ENCODE measurements at regions not wholly inside any gene's neighbourhood (a gene's known extent, or its start where the extent isn't known, plus 50 kb on each side); places are given as distances from the start of the nearest gene placed in this dataset.

DNA sequence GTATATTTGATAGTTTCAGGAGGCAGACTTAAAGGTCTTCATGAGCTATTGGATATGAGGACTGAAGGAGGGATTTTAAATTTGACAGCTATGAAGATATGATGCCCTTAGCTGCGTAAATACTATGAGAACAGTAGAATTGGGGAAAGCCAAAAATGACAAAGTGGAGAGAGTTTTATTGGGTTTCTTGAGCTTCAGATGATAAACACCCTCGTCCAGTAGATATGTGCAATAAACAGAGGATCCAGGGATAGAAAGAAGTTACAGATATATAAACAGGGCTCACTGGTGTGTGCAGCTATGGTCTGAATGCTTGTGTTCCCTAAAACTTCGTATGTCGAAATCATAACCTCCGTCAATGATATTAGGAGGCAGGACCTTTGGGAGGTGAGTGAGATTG, 131.3 kb downstream of the INHBA start:
- DNase-seq (ENCODE audit: low spot score) = no peak
- 90% methylated on average over 5 of the region's 5 CpGs for WGBS
- Histone ChIP-seq H3K4me3 (ENCODE audit: low read depth in 1 of 3, low read length in 3 of 3) (no peak overlapping the region), H3K27ac (ENCODE audit: low read depth in 1 of 2, low read length in 2 of 2) (no peak overlapping the region), H3K36me3 (ENCODE audit: control insufficient read depth in 4 of 4, insufficient read depth in 3 of 4, low read depth in 1 of 4, low read length in 3 of 4) (no peaks in the 10 kb centered on the region), H3K27me3 (ENCODE audit: control insufficient read depth in 4 of 4, insufficient read depth in 4 of 4, low read length in 3 of 4) (no peaks in the 10 kb centered on the region), H3K4me1 (ENCODE audit: control insufficient read depth in 4 of 4, insufficient read depth in 4 of 4, low read length in 3 of 4) (no peaks in the 10 kb centered on the region), H3K9ac (ENCODE audit: low read depth in 1 of 2, low read length in 2 of 2) (no peak overlapping the region), H3K9me3 (ENCODE audit: control insufficient read depth in 4 of 4, low read length in 3 of 4) (no peaks in the 10 kb centered on the region)
- TF ChIP-seq ZBTB33 (IDR thresholded peaks at IDR 0.05) = no peak
- TF ChIP-seq RXRA (IDR thresholded peaks at IDR 0.05) = no peak
- no peak for TF ChIP-seq EGR1 (IDR thresholded peaks at IDR 0.05; ENCODE audit: low read depth in 2 of 2)
- no peak for TF ChIP-seq HNF4G (IDR thresholded peaks at IDR 0.05)
- no peak for TF ChIP-seq FOXA1 (IDR thresholded peaks at IDR 0.05)
- TF ChIP-seq HNF4A (conservative IDR thresholded peaks at IDR 0.05) = no peak
- TF ChIP-seq, protein P1, sequence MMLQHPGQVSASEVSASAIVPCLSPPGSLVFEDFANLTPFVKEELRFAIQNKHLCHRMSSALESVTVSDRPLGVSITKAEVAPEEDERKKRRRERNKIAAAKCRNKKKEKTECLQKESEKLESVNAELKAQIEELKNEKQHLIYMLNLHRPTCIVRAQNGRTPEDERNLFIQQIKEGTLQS (IDR thresholded peaks at IDR 0.05) = no peak
- no peak for TF ChIP-seq REST (IDR thresholded peaks at IDR 0.05)
- no peak for TF ChIP-seq JUND (IDR thresholded peaks at IDR 0.05)
- TF ChIP-seq CTCF (IDR thresholded peaks at IDR 0.05; ENCODE audit: low read depth, low read length, missing input control) = no peak
- TF ChIP-seq NR2F2 (IDR thresholded peaks at IDR 0.05) = no peak
- TF ChIP-seq, protein P2, sequence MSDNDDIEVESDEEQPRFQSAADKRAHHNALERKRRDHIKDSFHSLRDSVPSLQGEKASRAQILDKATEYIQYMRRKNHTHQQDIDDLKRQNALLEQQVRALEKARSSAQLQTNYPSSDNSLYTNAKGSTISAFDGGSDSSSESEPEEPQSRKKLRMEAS (IDR thresholded peaks at IDR 0.05) = no peak
- TF ChIP-seq YY1 (IDR thresholded peaks at IDR 0.05) = no peak
- no peak for TF ChIP-seq GABPA (IDR thresholded peaks at IDR 0.05 in 1 of 2, conservative IDR thresholded peaks at IDR 0.05 in 1 of 2)

DNA sequence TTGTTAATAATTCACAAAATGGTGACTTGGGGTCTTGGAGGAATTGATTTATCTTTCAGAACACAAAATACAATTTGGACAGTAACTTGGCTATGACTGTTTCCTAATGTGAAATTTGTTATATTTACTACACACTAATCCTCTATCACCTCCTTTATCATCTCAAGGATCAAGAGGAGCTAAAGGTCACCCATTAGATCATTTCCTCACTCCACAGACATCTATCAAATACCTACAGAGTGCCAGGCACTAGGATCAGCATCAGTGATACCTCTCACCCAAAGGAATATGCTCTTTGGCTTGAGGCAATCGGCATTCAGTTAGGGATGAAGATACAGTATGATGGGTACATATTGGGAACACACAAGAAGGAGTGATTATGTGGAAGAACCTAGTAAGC, 132.1 kb downstream of the INHBA start:
- Histone ChIP-seq H3K36me3 (ENCODE audit: control insufficient read depth in 4 of 4, insufficient read depth in 3 of 4, low read depth in 1 of 4, low read length in 3 of 4) (no peaks in the 10 kb centered on the region), H3K4me1 (ENCODE audit: control insufficient read depth in 4 of 4, insufficient read depth in 4 of 4, low read length in 3 of 4) (no peaks in the 10 kb centered on the region), H3K4me3 (ENCODE audit: low read depth in 1 of 3, low read length in 3 of 3) (no peak overlapping the region), H3K9me3 (ENCODE audit: control insufficient read depth in 4 of 4, low read length in 3 of 4) (no peaks in the 10 kb centered on the region), H3K9ac (ENCODE audit: low read depth in 1 of 2, low read length in 2 of 2) (no peak overlapping the region), H3K27ac (ENCODE audit: low read depth in 1 of 2, low read length in 2 of 2) (no peak overlapping the region), H3K27me3 (ENCODE audit: control insufficient read depth in 4 of 4, insufficient read depth in 4 of 4, low read length in 3 of 4) (no peaks in the 10 kb centered on the region)
- WGBS = 95% methylated on average over 1 of the region's 1 CpG
- DNase-seq (ENCODE audit: low spot score) = no peak
- TF ChIP-seq FOXA1 (IDR thresholded peaks at IDR 0.05) = no peak
- no peak for TF ChIP-seq ZBTB33 (IDR thresholded peaks at IDR 0.05)
- TF ChIP-seq EGR1 (IDR thresholded peaks at IDR 0.05; ENCODE audit: low read depth in 2 of 2) = no peak

Data from liver (tissue), 8 donors.